ENCODE measurements at regions not wholly inside any gene's neighbourhood (a gene's known extent, or its start where the extent isn't known, plus 50 kb on each side); places are given as distances from the start of the nearest gene placed in this dataset.

GRCh38 chr1:188426561-188426960 lies 1597.8 kb downstream of the PLA2G4A start:
- TF ChIP-seq, protein P1, sequence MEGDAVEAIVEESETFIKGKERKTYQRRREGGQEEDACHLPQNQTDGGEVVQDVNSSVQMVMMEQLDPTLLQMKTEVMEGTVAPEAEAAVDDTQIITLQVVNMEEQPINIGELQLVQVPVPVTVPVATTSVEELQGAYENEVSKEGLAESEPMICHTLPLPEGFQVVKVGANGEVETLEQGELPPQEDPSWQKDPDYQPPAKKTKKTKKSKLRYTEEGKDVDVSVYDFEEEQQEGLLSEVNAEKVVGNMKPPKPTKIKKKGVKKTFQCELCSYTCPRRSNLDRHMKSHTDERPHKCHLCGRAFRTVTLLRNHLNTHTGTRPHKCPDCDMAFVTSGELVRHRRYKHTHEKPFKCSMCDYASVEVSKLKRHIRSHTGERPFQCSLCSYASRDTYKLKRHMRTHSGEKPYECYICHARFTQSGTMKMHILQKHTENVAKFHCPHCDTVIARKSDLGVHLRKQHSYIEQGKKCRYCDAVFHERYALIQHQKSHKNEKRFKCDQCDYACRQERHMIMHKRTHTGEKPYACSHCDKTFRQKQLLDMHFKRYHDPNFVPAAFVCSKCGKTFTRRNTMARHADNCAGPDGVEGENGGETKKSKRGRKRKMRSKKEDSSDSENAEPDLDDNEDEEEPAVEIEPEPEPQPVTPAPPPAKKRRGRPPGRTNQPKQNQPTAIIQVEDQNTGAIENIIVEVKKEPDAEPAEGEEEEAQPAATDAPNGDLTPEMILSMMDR (IDR thresholded peaks at IDR 0.05; ENCODE audit: borderline replicate concordance, extremely low read depth, low read length, poor library complexity, severe bottlenecking): no peak
- TF ChIP-seq EZH2 (IDR thresholded peaks at IDR 0.05; ENCODE audit: borderline replicate concordance, low read depth, low read length, severe bottlenecking): no peak
